PC-3 (cell line): ENCODE measurements at regions not wholly inside any gene's neighbourhood (a gene's known extent, or its start where the extent isn't known, plus 50 kb on each side); places are given as distances from the start of the nearest gene placed in this dataset.

Experiments
- ATAC-seq: fragments of 200-7000 bp; cut with Tn5 transposase; 2 replicates; pipeline ENCODE4 v1.9.1; 2020; ENCODE audit warnings: mild to moderate bottlenecking, moderate library complexity
- BruUV-seq: library from RNA; stranded (reverse); fragments of 400-500 nt; replicated peaks from 2 replicates; lab custom pipeline; 2021; lab: Mats Ljungman, UMichigan
- CTCF ChIA-PET: fragments of 300-600 bp; sonication (Branson Sonifier 250); formaldehyde crosslinking; loops from one replicate; lab custom pipeline; 2022; ENCODE audit warnings: antibody characterized with exemption; lab: Charles Lee
- POLR2A ChIA-PET: fragments of 300-600 bp; sonication (Branson Sonifier 250); formaldehyde crosslinking; loops from one replicate; lab custom pipeline; 2022; ENCODE audit warnings: antibody characterized with exemption; ENCODE audit not compliant: unreplicated experiment; lab: Charles Lee
- DNase-seq: peaks from one replicate; pipeline ENCODE4 v3.0.0-alpha.2; 2015
- H2AFZ ChIP-seq: fragments of 300-600 bp; sonication (generic); 2 replicates; pipeline ENCODE4 v1.6.0; 2016; ENCODE audit warnings: antibody characterized with exemption, low read length
- H3F3A ChIP-seq: fragments of 300-600 bp; sonication (generic); one replicate; pipeline ENCODE4 v1.6.0; 2017; ENCODE audit warnings: antibody characterized with exemption, low read length, control low read depth, mild to moderate bottlenecking; ENCODE audit not compliant: unreplicated experiment
- H3K27ac ChIP-seq: fragments of 300-600 bp; sonication (generic); 2 replicates; pipeline ENCODE4 v1.5.1; 2016; ENCODE audit warnings: mild to moderate bottlenecking, low read length
- H3K27me3 ChIP-seq: fragments of 300-600 bp; sonication (generic); 2 replicates; pipeline ENCODE4 v1.6.1; 2016; ENCODE audit warnings: low read length, mixed read lengths
- H3K36me3 ChIP-seq: fragments of 300-600 bp; sonication (generic); 2 replicates; pipeline ENCODE4 v1.6.1; 2016; ENCODE audit warnings: low read depth, mixed run types, low read length, mixed read lengths
- H3K4me1 ChIP-seq: fragments of 300-600 bp; sonication (generic); 2 replicates; pipeline ENCODE4 v1.5.1; 2016; ENCODE audit warnings: low read length; ENCODE audit not compliant: insufficient read depth
- H3K4me2 ChIP-seq: fragments of 300-600 bp; sonication (generic); 2 replicates; pipeline ENCODE4 v1.6.0; 2016; ENCODE audit warnings: low read length
- H3K4me3 ChIP-seq: fragments of 300-600 bp; sonication (generic); 2 replicates; pipeline ENCODE4 v1.5.1; 2016; ENCODE audit warnings: mild to moderate bottlenecking, low read length, mixed read lengths
- H3K79me2 ChIP-seq: fragments of 300-600 bp; sonication (generic); 2 replicates; pipeline ENCODE4 v1.6.1; 2017; ENCODE audit warnings: low read length, mixed read lengths
- H3K9ac ChIP-seq: fragments of 300-600 bp; sonication (generic); 2 replicates; pipeline ENCODE4 v1.6.0; 2016; ENCODE audit warnings: mild to moderate bottlenecking, low read length
- H3K9me2 ChIP-seq: fragments of 300-600 bp; sonication (generic); replicated peaks from 2 replicates; pipeline ENCODE4 v1.6.1; 2016; ENCODE audit warnings: mixed run types, low read length, mixed read lengths
- H3K9me3 ChIP-seq: fragments of 300-600 bp; sonication (generic); 2 replicates; pipeline ENCODE4 v1.6.1; 2016; ENCODE audit warnings: low read length, mixed read lengths
- H4K20me1 ChIP-seq: fragments of 300-600 bp; sonication (generic); 2 replicates; pipeline ENCODE4 v1.6.1; 2016; ENCODE audit warnings: low read length, mixed read lengths
- CTCF ChIP-seq: fragments of 300-600 bp; sonication (generic); conservative IDR thresholded peaks from 2 replicates; pipeline ENCODE4 v1.5.1; 2017; ENCODE audit warnings: antibody characterized with exemption, low read depth, mild to moderate bottlenecking, low read length
- EZH2 ChIP-seq: fragments of 300-600 bp; sonication (generic); IDR thresholded peaks from one replicate; pipeline ENCODE4 v1.6.1; 2017; ENCODE audit warnings: antibody characterized with exemption, mild to moderate bottlenecking, low read length; ENCODE audit not compliant: unreplicated experiment
- EZH2phosphoT487 ChIP-seq: fragments of 300-600 bp; sonication (generic); IDR thresholded peaks from 2 replicates; pipeline ENCODE4 v1.6.1; 2018; ENCODE audit warnings: mild to moderate bottlenecking, antibody characterized with exemption, low read length, borderline replicate concordance
- intact Hi-C: fragments of 100-400 bp; cut with micrococcal nuclease; formaldehyde crosslinking; loops from 2 replicates; pipeline ENCODE4 v1.9.0; 2023

GRCh38 chr5:29414681-29415080, 1778.8 kb upstream of the CDH6 start:
- no peak for DNase-seq
- TF ChIP-seq CTCF (no peak), EZH2 (no peak), EZH2phosphoT487 (no peak)
- H4K20me1 ChIP-seq: no peaks in the 10 kb centered on the region
- no peak overlapping the region for H3K27ac ChIP-seq
- H2AFZ ChIP-seq: no peak overlapping the region
- no peak overlapping the region for H3K4me3 ChIP-seq
- ChIA-PET CTCF (no interaction called here), POLR2A (no interaction called here)
- H3K36me3 ChIP-seq: no peaks in the 10 kb centered on the region
- no peak for ATAC-seq
- H3F3A ChIP-seq: no peaks in the 10 kb centered on the region
- no peaks in the 10 kb centered on the region for H3K9me2 ChIP-seq
- intact Hi-C loops: no loop called here
- no peak overlapping the region for H3K9ac ChIP-seq
- no peaks in the 10 kb centered on the region for H3K9me3 ChIP-seq
- H3K4me1 ChIP-seq: no peaks in the 10 kb centered on the region
- no peaks in the 10 kb centered on the region for H3K79me2 ChIP-seq
- H3K27me3 ChIP-seq: no peaks in the 10 kb centered on the region
- no peak overlapping the region for H3K4me2 ChIP-seq
- BruUV-seq: no TSS peak

- POLR2A ChIA-PET: no interaction called here
- no peaks in the 10 kb centered on the region for H3K79me2 ChIP-seq
- H3K4me2 ChIP-seq: no peak overlapping the region
- H2AFZ ChIP-seq: no peak overlapping the region
- ATAC-seq (no peak), DNase-seq (no peak)
- no peaks in the 10 kb centered on the region for H3K36me3 ChIP-seq
- no peak overlapping the region for H3K9ac ChIP-seq
- no peaks in the 10 kb centered on the region for H3F3A ChIP-seq
- no peaks in the 10 kb centered on the region for H3K27me3 ChIP-seq
- no peaks in the 10 kb centered on the region for H3K9me2 ChIP-seq
- H3K4me3 ChIP-seq: no peak overlapping the region
- no peaks in the 10 kb centered on the region for H3K9me3 ChIP-seq
- CTCF ChIA-PET: no interaction called here
- BruUV-seq: no TSS peak
- no peaks in the 10 kb centered on the region for H4K20me1 ChIP-seq
- no peak overlapping the region for H3K27ac ChIP-seq
- TF ChIP-seq CTCF (no peak), EZH2phosphoT487 (no peak), EZH2 (no peak)
- intact Hi-C loops: no loop called here
- no peaks in the 10 kb centered on the region for H3K4me1 ChIP-seq
Measured at GRCh38 chr5:29412979-29413378, 1780.5 kb upstream of the CDH6 start.

GRCh38 chr5:29402270-29402669, 1791.2 kb upstream of the CDH6 start:
- H3K79me2 ChIP-seq: no peaks in the 10 kb centered on the region
- no peaks in the 10 kb centered on the region for H3K4me1 ChIP-seq
- no peaks in the 10 kb centered on the region for H3K9me2 ChIP-seq
- no TSS peak for BruUV-seq
- POLR2A ChIA-PET: no interaction called here
- H3K27ac ChIP-seq: no peak overlapping the region
- H3F3A ChIP-seq: no peaks in the 10 kb centered on the region
- no peak overlapping the region for H3K4me3 ChIP-seq
- no peaks in the 10 kb centered on the region for H3K36me3 ChIP-seq
- H2AFZ ChIP-seq: no peak overlapping the region
- no peaks in the 10 kb centered on the region; the same call in 1 of the 2 replicates for H3K9me3 ChIP-seq
- intact Hi-C loops: no loop called here
- DNase-seq (no peak), ATAC-seq (no peak)
- no peak overlapping the region for H3K4me2 ChIP-seq
- H3K27me3 ChIP-seq: no peaks in the 10 kb centered on the region
- TF ChIP-seq CTCF: no peak
- no peak for TF ChIP-seq EZH2
- TF ChIP-seq EZH2phosphoT487: no peak
- H3K9ac ChIP-seq: no peak overlapping the region
- CTCF ChIA-PET: no interaction called here
- no peaks in the 10 kb centered on the region for H4K20me1 ChIP-seq
